ENCODE measurements at regions not wholly inside any gene's neighbourhood (a gene's known extent, or its start where the extent isn't known, plus 50 kb on each side); places are given as distances from the start of the nearest gene placed in this dataset.
A peak's percentile ranks its signal among the peaks of the same experiment; 100 is the strongest.

- Histone ChIP-seq H3K27me3 (ENCODE audit: control insufficient read depth, insufficient read depth, low read length) (no peaks in the 10 kb centered on the region), H3K4me3 (ENCODE audit: low read depth, low read length) (no peak overlapping the region), H3K36me3 (ENCODE audit: control insufficient read depth, insufficient read depth, low read length) (no peaks in the 10 kb centered on the region)
- POLR2A ChIA-PET = interaction anchor here (1.0 kb wide), 1 partner anchor 17 kb away, joined by 7 read pairs; no protein-coding TSS in a partner anchor
- no peak for TF ChIP-seq CTCF (IDR thresholded peaks at IDR 0.05; ENCODE audit: insufficient read depth, low read depth, low read length)
- peak; percentile 55 for DNase-seq (ENCODE audit: low read depth)
- CTCF ChIA-PET = interaction anchor here (1.2 kb wide), 1 partner anchor 85 kb away, joined by 4 read pairs; no protein-coding TSS in a partner anchor
Observed at GRCh38 chr1:8116894-8117264, 90.8 kb upstream of the ERRFI1 start.

DNA sequence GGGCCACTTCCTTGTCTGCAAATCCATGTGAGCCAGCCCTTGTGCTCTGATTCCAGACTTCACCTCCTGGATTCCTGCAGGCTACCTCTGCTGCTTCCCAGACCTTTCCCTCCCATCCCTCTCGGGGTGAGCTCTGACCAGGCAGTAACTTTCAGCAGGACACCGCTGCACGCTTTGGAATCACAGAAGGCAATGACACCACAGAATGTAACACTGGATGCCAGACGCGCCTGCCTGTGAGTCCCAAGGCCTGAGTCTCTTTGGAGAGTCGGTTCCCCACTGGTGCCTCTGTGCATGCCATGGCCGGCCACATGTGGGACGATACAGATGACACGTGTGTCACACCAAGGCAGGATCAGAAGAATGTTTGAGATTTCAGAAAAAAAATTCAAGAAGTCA lies 89.7 kb upstream of the ERRFI1 start:
- POLR2A ChIA-PET = no interaction called here
- DNase-seq (ENCODE audit: low read depth) = no peak
- Histone ChIP-seq H3K36me3 (ENCODE audit: control insufficient read depth, insufficient read depth, low read length) (no peaks in the 10 kb centered on the region), H3K27me3 (ENCODE audit: control insufficient read depth, insufficient read depth, low read length) (no peaks in the 10 kb centered on the region), H3K4me3 (ENCODE audit: low read depth, low read length) (no peak overlapping the region)
- TF ChIP-seq CTCF (IDR thresholded peaks at IDR 0.05; ENCODE audit: insufficient read depth, low read depth, low read length) = no peak
- CTCF ChIA-PET = interaction anchor here (0.8 to 2.6 kb wide), 2 partner anchors 100 to 199 kb away, joined by 3 to 8 read pairs; no protein-coding TSS in a partner anchor

DNA sequence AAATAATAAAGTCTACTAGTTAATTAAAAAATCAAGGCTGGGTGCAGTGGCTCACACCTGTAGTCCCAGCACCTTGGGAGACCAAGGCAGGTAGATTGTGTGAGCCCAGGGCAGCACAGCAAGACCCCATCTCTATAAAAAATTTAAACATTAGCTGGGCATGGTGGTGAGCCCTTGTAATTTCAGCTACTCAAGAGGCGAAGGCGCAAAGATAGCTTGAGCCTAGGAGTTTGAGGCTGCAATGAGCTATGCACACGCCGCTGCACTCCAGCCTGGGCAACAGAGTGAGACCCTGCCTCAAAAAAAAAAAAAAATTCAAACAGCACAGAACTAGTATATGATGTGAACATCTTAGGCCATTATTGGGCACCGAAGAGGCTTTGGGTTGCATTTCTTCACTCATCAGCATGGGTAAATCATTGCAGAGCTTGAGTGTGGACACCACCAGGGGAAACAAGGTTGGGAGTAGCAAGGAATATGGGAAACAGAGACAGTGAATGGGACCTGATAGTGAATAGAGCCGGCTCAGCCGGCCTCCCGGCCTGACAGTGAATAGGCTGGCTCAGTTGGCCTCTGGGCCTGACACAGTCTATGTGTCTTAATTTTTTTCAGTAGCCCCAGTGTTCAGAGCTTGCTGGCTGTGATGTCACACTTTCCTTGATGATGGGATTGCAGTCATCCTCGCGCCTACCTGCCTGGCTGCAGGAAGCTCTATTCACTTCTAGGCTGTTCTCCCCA lies 89.1 kb upstream of the ERRFI1 start:
- TF ChIP-seq CTCF (IDR thresholded peaks at IDR 0.05; ENCODE audit: insufficient read depth, low read depth, low read length) = no peak
- H3K36me3 ChIP-seq (ENCODE audit: control insufficient read depth, insufficient read depth, low read length) = no peaks in the 10 kb centered on the region
- CTCF ChIA-PET = interaction anchor here (0.8 to 2.6 kb wide), 2 partner anchors 99 to 199 kb away, joined by 3 to 8 read pairs; no protein-coding TSS in a partner anchor
- POLR2A ChIA-PET = no interaction called here
- DNase-seq (ENCODE audit: low read depth) = no peak
- no peaks in the 10 kb centered on the region for H3K27me3 ChIP-seq (ENCODE audit: control insufficient read depth, insufficient read depth, low read length)
- H3K4me3 ChIP-seq (ENCODE audit: low read depth, low read length) = no peak overlapping the region

- POLR2A ChIA-PET = no interaction called here
- CTCF ChIA-PET = interaction anchor here (1.2 to 2.6 kb wide), 3 partner anchors 9 to 98 kb away, joined by 3 to 8 read pairs (median 5); no protein-coding TSS in a partner anchor
Observed at GRCh38 chr1:8113262-8114220, 87.4 kb upstream of the ERRFI1 start.

More at GRCh38 chr1:8113262-8114220, 87.4 kb upstream of the ERRFI1 start:
- no peak for TF ChIP-seq CTCF (IDR thresholded peaks at IDR 0.05; ENCODE audit: insufficient read depth, low read depth, low read length)
- DNase-seq (ENCODE audit: low read depth) = no peak
- no peaks in the 10 kb centered on the region for H3K27me3 ChIP-seq (ENCODE audit: control insufficient read depth, insufficient read depth, low read length)
- no peak overlapping the region for H3K4me3 ChIP-seq (ENCODE audit: low read depth, low read length)
- H3K36me3 ChIP-seq (ENCODE audit: control insufficient read depth, insufficient read depth, low read length) = no peaks in the 10 kb centered on the region
